ENCODE measurements at regions not wholly inside any gene's neighbourhood (a gene's known extent, or its start where the extent isn't known, plus 50 kb on each side); places are given as distances from the start of the nearest gene placed in this dataset.

GRCh38 chrX:8868070-8868773 lies 67.0 kb upstream of the FAM9A start:
- TF ChIP-seq CTCF (IDR thresholded peaks at IDR 0.05; ENCODE audit: insufficient read depth, low read length, poor library complexity, severe bottlenecking) (no peak), EZH2phosphoT487 (conservative IDR thresholded peaks at IDR 0.05; ENCODE audit: low read length) (no peak)
- H2AFZ ChIP-seq (ENCODE audit: low read depth, low read length, severe bottlenecking): no peak overlapping the region
- H3K79me2 ChIP-seq (ENCODE audit: insufficient read depth, low read length): no peaks in the 10 kb centered on the region
- no peak overlapping the region for H3K27ac ChIP-seq (ENCODE audit: low read depth, low read length)
- H4K20me1 ChIP-seq (ENCODE audit: low read depth, low read length): no peaks in the 10 kb centered on the region
- no peak overlapping the region for H3K4me3 ChIP-seq (ENCODE audit: insufficient read depth, low read length, poor library complexity, severe bottlenecking)
- H3F3A ChIP-seq (ENCODE audit: insufficient read depth): no peaks in the 10 kb centered on the region
- H3K4me2 ChIP-seq (ENCODE audit: low read depth, low read length, poor library complexity, severe bottlenecking): no peak overlapping the region
- H3K9me2 ChIP-seq (replicated peaks; ENCODE audit: insufficient read depth, low read length): no peaks in the 10 kb centered on the region
- no peaks in the 10 kb centered on the region for H3K9me3 ChIP-seq (ENCODE audit: insufficient read depth, low read length)
- H3K36me3 ChIP-seq (ENCODE audit: low read length): no peaks in the 10 kb centered on the region
- no peak overlapping the region for H3K9ac ChIP-seq (ENCODE audit: low read length)
- no peaks in the 10 kb centered on the region for H3K27me3 ChIP-seq (ENCODE audit: low read length)

GRCh38 chrX:8867406-8867805 lies 66.2 kb upstream of the FAM9A start:
- no peak overlapping the region for H3K4me3 ChIP-seq (ENCODE audit: insufficient read depth, low read length, poor library complexity, severe bottlenecking)
- H3K79me2 ChIP-seq (ENCODE audit: insufficient read depth, low read length): no peaks in the 10 kb centered on the region
- H3K9me3 ChIP-seq (ENCODE audit: insufficient read depth, low read length): no peaks in the 10 kb centered on the region
- H2AFZ ChIP-seq (ENCODE audit: low read depth, low read length, severe bottlenecking): no peak overlapping the region
- H3K36me3 ChIP-seq (ENCODE audit: low read length): no peaks in the 10 kb centered on the region
- no peaks in the 10 kb centered on the region for H4K20me1 ChIP-seq (ENCODE audit: low read depth, low read length)
- no peaks in the 10 kb centered on the region for H3F3A ChIP-seq (ENCODE audit: insufficient read depth)
- no peaks in the 10 kb centered on the region for H3K27me3 ChIP-seq (ENCODE audit: low read length)
- H3K4me2 ChIP-seq (ENCODE audit: low read depth, low read length, poor library complexity, severe bottlenecking): no peak overlapping the region
- no peak overlapping the region for H3K27ac ChIP-seq (ENCODE audit: low read depth, low read length)
- TF ChIP-seq EZH2phosphoT487 (conservative IDR thresholded peaks at IDR 0.05; ENCODE audit: low read length) (no peak), CTCF (IDR thresholded peaks at IDR 0.05; ENCODE audit: insufficient read depth, low read length, poor library complexity, severe bottlenecking) (no peak)
- no peak overlapping the region for H3K9ac ChIP-seq (ENCODE audit: low read length)
- no peaks in the 10 kb centered on the region for H3K9me2 ChIP-seq (replicated peaks; ENCODE audit: insufficient read depth, low read length)

- Histone ChIP-seq H3K9me2 (replicated peaks; ENCODE audit: insufficient read depth, low read length) (no peaks in the 10 kb centered on the region), H3K4me2 (ENCODE audit: low read depth, low read length, poor library complexity, severe bottlenecking) (no peak overlapping the region), H3K79me2 (ENCODE audit: insufficient read depth, low read length) (no peaks in the 10 kb centered on the region), H3K27ac (ENCODE audit: low read depth, low read length) (no peak overlapping the region), H2AFZ (ENCODE audit: low read depth, low read length, severe bottlenecking) (no peak overlapping the region), H3K36me3 (ENCODE audit: low read length) (no peaks in the 10 kb centered on the region), H4K20me1 (ENCODE audit: low read depth, low read length) (no peaks in the 10 kb centered on the region), H3K4me3 (ENCODE audit: insufficient read depth, low read length, poor library complexity, severe bottlenecking) (no peak overlapping the region), H3F3A (ENCODE audit: insufficient read depth) (no peaks in the 10 kb centered on the region), H3K9me3 (ENCODE audit: insufficient read depth, low read length) (no peaks in the 10 kb centered on the region), H3K9ac (ENCODE audit: low read length) (no peak overlapping the region), H3K27me3 (ENCODE audit: low read length) (no peaks in the 10 kb centered on the region)
- TF ChIP-seq EZH2phosphoT487 (conservative IDR thresholded peaks at IDR 0.05; ENCODE audit: low read length) (no peak), CTCF (IDR thresholded peaks at IDR 0.05; ENCODE audit: insufficient read depth, low read length, poor library complexity, severe bottlenecking) (no peak)
Observed at GRCh38 chrX:8864161-8864560, 63.0 kb upstream of the FAM9A start.
